ENCODE measurements at regions not wholly inside any gene's neighbourhood (a gene's known extent, or its start where the extent isn't known, plus 50 kb on each side); places are given as distances from the start of the nearest gene placed in this dataset.

DNA sequence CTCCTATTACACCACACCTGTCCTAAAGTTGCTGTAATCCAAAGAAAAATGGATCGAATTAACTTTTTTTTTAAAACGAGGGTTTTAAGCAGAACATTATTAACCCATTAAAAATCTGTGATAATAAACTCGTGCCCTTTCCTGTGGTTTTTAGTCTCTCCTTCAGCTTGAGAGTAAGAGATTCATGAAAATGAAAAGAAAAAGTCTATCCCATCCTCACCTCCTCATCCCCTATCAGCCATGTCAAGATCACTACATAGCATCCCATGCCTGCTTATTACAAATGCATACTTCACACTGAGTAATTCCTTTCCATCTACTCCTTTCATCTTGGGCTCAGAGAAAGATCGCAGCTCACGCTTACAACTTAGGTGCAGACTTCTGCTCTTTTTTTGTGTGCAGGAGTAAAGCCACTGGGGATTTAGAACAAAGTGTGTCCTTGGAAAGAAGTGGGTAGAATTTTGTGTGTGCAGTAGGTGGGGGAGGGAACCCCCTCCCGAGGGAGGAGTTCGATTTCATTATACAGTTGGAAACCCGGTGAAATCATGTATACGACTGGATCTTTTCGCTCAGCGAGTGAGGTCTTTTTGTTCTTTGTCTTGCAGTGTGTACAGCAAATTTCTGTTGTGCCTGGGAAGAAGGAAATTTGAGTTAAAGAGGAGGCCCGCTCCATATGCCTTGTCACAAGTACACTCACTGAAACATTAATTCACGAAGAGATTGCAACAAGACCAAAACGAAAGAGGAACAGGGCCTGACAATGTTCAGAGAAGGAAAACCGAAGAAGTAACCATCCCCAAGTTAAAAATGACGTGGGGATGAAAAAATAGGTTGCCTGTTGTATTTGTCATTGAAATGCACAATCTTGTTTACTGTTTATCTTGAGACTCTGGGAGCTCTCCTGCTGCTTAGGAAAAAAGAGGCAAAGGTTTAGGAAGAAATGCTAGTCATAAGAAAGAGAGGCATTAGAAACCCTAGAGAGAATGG is 146.5 kb upstream of the ZNF217 start:
- TF ChIP-seq, protein P1, sequence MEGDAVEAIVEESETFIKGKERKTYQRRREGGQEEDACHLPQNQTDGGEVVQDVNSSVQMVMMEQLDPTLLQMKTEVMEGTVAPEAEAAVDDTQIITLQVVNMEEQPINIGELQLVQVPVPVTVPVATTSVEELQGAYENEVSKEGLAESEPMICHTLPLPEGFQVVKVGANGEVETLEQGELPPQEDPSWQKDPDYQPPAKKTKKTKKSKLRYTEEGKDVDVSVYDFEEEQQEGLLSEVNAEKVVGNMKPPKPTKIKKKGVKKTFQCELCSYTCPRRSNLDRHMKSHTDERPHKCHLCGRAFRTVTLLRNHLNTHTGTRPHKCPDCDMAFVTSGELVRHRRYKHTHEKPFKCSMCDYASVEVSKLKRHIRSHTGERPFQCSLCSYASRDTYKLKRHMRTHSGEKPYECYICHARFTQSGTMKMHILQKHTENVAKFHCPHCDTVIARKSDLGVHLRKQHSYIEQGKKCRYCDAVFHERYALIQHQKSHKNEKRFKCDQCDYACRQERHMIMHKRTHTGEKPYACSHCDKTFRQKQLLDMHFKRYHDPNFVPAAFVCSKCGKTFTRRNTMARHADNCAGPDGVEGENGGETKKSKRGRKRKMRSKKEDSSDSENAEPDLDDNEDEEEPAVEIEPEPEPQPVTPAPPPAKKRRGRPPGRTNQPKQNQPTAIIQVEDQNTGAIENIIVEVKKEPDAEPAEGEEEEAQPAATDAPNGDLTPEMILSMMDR (IDR thresholded peaks at IDR 0.05), result no peak
- TF ChIP-seq EZH2 (IDR thresholded peaks at IDR 0.05) (no peak), EZH2phosphoT487 (IDR thresholded peaks at IDR 0.05) (no peak)

Data from neural progenitor cell (in vitro differentiated cells).